Mammary epithelial cell (primary cell): ENCODE measurements at regions not wholly inside any gene's neighbourhood (a gene's known extent, or its start where the extent isn't known, plus 50 kb on each side); places are given as distances from the start of the nearest gene placed in this dataset.

ENCODE experiments used
- CTCF ChIP-seq, 2 donors: IDR thresholded peaks in 1 of 2; conservative IDR thresholded peaks in 1 of 2; 2 replicates each; pipeline ENCODE4 v1.5.1; 2011 to 2012; ENCODE audit warnings: inconsistent platforms in 2 of 2, low read length in 2 of 2, mild to moderate bottlenecking in 2 of 2, control low read depth in 1 of 2, low read depth in 1 of 2; ENCODE audit not compliant: insufficient read depth in 1 of 2; ENCODE audit errors: extremely low read depth in 1 of 2
- EZH2 ChIP-seq: IDR thresholded peaks from 2 replicates; pipeline ENCODE4 v1.6.1; 2012; ENCODE audit warnings: low read length, inconsistent platforms, borderline replicate concordance

GRCh38 chr1:95742591-95743089 lies 508.6 kb downstream of the RWDD3 start:
- TF ChIP-seq CTCF (conservative IDR thresholded peaks at IDR 0.05 in 1 of 2, IDR thresholded peaks at IDR 0.05 in 1 of 2; ENCODE audit: extremely low read depth in 1 of 2, insufficient read depth in 1 of 2, low read depth in 1 of 2, low read length in 2 of 2) (no peak), EZH2 (no peak)
